GM19099 (cell line): ENCODE measurements at regions not wholly inside any gene's neighbourhood (a gene's known extent, or its start where the extent isn't known, plus 50 kb on each side); places are given as distances from the start of the nearest gene placed in this dataset.

Source experiments
- POLR2A ChIP-seq: IDR thresholded peaks from 3 replicates; pipeline ENCODE4 v1.6.1; 2011; ENCODE audit warnings: low read depth; ENCODE audit not compliant: insufficient read length; ENCODE audit errors: extremely low read depth

DNA sequence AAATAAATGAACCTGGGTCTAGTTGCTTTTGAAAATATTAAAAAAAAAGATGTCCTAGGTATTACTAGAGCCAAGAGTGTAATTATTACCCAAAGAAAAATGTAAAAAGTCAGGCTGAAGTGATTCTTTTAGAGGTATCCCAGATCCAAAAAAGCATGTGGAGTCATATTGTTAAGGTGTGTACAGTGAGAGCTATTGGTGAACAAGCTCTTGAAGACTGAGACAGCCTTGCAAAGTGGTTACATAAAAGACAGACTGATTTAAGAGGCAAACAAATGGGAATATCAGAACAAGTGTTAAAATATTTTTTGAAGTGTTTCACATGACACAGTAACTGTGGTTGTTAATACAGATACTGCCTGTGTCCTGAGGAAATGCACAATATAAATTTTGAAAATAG, 624.5 kb downstream of the PLOD2 start:
- no peak for TF ChIP-seq POLR2A

DNA sequence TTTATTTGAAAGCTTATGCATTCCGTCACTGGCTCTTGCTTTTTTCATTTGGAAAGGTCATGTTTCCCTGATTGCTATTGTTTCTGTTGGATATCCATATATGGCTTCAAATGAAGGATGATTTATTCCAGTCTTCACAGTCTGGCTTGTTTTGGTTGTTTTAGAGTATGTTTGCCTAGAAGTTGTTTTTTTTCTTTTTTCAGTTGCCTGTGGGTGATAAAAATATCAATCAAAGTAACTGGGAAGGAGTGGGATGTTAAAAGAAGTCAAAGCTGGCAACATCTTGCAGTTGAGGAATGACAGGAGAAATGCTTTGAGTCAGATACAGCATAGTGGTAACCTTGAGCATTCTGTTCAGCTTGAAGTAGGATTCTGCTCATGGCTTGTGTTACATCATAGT, 610.5 kb downstream of the PLOD2 start:
- no peak for TF ChIP-seq POLR2A

DNA sequence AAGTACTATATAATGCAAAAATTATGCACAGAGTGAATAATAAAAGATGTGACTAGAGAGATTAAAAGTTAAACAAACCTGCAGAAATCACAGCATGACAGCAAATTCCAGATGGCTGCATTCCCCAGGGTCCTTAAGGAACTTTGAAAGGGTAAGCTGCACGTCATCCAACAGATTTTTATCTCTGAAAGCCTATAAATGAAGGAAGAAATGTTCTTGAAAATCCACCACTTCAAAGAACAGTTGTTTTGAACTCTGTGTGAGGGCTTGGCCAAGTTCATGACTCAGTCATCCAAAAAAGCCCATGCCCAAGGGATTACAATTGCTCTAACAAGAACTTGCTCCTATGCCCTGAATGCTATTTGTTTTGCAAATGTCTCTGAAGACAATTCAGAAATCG, 603.6 kb downstream of the PLOD2 start:
- TF ChIP-seq POLR2A: no peak

DNA sequence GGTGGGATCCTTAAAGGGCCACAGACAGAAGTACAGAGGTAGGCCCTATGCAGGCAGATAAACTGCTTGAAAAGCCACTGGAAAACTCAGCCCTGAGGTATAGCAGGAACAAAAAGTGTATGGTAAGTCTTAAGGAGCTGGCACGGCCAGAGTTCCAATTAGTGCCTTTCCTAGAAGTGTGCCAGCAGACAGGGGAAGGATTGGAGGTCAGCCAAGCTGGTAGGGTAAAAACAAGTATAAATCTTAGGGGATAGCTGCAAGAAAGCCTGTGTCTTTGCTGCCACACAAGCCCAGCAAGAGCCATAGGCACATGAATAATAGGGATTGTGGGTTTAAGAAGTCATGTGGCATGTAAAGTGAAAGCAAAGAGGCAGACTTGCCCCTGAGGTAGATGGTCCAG, 582.5 kb downstream of the PLOD2 start:
- TF ChIP-seq POLR2A: no peak

DNA sequence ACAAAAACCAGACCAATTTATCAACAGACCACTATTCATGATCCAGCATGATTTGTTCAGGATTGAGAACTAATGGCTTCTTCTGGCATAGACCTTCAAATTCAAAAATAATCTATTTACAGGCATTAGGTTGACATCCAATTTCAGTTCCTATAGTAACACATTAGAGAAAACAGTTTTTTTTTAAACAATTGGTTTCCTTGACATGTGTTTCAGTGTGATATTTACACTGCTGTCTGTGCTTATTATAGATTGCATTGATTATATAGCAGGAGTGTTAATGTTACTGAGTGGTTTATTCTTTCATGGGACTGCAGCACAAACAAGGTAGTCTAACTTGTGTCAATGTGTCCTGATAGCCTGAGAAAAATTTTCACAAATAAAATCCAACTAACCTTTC, 579.3 kb downstream of the PLOD2 start:
- no peak for TF ChIP-seq POLR2A

DNA sequence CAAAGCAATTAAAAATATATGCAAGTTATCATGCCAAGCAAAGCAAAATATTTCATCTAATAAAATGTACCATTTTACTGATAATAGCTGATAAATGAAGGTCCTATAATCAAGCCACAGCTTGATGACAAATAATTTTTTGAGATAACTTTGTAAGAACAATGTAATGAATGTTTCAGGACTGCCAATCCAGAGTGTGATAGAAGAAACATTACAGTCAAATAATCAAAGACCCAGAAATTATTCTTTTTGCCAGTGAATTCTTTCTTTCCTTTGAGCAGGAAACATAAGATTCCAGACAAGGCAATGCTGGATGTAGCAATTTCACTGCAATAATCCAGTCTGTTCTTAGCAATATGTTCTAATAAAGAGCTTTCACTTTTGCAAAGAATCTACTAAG, 556.1 kb downstream of the PLOD2 start:
- no peak for TF ChIP-seq POLR2A

DNA sequence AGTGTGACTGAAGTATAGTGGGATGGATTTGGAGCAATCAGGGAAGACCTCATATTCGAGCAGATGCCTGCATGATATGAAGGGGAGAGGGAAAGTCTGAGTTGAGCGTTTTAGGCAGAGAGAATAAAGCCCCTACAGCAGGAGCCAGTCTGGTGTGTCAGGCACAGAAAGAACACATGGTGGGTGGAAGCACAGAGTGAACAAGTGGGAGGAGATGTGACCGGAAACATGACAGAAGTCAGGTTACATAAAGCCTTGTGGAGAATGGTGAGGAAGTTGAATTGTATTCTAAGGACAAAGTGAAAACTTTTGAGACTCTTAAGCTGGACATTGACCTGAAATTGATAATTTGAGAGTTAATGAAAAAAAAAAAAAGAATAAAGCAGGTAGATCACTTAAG, 541.0 kb downstream of the PLOD2 start:
- no peak for TF ChIP-seq POLR2A

DNA sequence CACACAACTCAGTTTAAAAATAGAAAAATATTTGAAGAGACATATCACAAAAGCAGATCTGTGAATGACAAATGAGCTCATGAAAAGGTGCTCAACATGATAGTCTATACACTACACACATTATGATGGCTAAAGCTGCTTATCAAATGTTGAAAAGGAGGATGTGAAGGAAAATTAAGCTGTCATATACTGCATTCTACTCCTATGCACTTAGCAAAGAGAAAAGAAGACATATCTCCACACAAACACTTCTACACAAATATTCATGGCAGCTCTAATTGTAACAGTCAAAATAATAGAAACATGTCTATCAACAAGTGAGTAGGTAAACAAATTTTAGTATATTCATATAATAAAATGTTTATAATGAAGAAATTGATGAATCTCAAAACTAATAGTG, 540.5 kb downstream of the PLOD2 start:
- TF ChIP-seq POLR2A: no peak

DNA sequence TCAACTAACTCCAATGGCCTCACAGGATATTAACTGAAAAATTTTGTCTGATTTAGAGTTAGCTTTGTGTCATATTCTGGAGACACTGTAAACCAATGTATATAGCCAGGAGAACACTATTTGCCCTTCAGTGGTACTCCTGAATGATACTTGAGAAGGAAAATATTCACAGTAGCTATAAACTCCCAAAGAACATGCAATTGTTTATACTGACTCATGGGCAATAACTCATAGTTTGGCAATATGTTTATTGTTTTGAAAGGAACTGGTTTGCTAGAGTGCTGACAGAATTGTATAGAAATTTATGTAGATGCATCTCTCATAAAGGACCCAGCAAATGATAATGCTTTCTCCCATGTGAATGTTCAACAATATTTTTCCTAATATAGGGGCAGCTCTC, 537.6 kb downstream of the PLOD2 start:
- TF ChIP-seq POLR2A: no peak

DNA sequence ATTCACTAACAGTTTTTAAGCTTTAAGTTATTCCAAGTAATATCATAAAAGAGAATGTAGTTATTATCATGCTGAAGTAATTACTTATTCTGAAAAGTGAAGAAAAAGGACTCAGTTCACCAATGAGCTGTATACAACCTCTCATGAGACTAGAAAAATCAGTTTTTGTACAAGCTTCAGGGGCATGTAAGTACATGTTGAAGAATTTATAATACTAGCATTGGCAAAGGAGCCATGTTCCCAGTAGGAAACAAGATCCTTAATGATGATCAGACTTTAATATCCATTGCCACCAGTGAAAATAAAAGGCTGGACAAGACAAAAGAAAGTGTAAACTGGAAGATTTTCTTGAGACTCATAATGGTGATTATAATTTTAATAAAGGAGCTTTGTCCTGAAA, 532.8 kb downstream of the PLOD2 start:
- TF ChIP-seq POLR2A: no peak

DNA sequence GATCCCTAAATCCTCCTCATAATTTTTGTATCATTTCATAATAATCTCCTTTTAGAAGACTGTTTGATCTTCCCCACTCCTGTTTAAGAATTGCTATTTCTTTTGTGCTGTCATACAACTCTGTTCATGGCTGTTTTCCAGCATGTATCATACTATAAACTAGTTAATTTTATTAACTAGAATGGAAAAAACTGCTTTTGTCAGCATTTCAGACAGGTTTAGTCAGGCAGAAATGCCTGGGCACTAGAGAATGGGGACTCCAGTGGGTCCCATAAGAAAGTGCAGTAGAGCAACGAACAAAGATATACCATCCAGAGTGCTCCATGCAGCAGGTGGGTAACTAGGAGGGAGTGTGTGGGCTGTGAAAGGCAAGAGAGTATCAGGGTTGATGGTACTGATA, 523.9 kb downstream of the PLOD2 start:
- TF ChIP-seq POLR2A: no peak

DNA sequence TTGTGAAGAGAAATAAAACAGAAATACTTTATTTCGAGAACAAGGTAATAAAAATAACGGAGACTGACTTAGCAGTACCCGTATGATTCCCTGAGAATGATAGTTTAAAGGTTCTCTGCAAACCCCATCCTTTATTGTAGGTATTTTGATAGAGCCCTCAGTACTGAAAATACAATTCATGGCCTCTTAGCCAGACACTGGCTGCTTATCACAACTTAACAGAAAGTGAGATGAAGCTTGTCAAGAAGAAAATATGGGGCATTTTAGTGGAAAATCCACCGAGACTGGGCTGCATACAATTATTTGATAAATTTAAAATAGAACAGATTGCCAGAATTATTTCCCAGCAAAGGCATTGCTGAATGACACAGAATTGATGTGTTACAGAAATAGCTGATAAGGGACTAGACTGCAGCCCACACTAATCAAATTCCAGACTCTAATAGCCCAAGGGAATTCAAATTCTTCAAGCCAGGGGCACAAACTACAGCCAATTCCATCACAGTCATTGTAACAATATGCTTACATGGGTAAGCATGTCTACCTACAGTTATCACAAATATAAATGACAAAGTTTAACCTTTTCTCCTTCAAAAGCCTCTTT, 521.9 kb downstream of the PLOD2 start:
- TF ChIP-seq POLR2A: no peak

DNA sequence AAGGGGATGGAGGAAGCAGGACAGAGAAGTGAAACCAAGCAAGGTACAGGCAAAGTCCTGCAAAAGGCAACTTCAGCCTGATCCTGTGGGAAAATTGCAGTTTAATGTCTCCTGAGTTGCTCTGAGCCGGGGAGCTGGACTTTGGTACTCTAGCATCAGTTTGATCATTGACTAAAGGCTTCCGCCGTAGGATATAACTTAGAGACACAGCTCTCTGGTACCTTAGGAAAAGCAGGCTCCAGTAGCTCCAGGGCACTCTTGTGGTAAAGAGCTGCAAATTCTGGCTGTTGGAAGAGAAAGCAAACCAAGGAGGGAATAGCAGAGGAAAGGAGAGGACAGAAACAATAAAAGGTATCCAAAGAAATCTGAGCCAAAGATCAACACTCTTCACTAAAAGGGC, 521.1 kb downstream of the PLOD2 start:
- TF ChIP-seq POLR2A: no peak

DNA sequence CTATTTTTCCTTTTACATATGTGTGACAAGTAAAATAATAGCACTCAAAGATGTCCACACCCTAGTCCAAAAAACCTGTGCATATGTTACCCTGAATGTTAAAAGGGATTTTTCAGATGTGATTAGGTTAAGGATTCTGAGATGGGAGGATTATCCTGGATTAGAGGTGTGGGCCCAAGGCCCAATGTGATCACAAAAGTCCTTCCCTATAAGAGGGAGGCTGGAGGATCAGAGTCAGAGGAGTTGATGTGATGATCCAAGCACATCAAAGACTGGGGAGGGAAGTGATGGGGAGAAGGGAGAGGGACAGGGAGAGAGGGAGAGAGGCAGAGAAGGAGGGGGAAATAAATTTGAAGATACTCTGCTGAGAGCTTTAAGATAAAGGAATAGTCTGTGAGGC, 512.6 kb downstream of the PLOD2 start:
- TF ChIP-seq POLR2A: no peak

DNA sequence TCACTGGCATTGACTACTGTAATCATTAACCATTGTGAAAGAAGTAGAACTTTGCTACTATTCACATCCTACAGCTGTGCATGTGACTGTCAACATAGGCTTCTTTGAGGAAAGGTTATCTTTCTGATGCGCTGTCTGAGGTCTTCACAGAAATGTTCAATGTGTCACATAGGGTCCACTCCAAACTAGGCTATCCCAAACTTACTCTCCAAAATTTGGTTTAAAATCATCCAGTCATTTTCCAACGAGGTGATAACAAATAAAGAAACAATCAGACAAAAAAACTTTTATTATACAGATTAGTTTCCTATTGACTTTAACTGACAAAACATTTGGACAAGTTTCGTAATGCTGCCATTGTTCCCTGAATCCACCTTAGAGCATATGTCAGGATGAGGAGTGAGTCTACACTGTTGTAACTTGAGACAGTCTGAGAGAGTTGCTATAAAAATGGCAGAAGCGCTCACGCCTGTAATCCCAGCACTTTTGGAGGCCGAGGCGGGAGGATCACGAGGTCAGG, 511.6 kb downstream of the PLOD2 start:
- no peak for TF ChIP-seq POLR2A

DNA sequence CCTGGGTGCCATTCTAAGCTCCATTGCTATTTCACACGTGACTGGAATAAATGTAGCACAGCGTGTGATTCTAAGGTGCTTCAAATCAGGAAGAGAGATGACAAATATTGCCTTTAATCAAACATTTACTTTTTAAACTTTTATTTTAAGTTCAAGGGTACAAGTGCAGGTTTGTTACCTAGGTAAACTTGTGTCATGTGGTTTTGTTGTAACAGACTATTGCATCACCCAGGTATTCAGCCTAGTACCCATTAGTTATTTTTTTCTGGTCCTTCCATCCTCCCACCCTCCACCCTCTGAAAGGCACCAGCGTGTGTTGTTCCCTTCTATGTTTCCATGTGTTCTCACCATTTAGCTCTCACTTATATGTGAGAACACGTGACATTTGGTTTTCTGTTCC, 510.8 kb downstream of the PLOD2 start:
- no peak for TF ChIP-seq POLR2A

DNA sequence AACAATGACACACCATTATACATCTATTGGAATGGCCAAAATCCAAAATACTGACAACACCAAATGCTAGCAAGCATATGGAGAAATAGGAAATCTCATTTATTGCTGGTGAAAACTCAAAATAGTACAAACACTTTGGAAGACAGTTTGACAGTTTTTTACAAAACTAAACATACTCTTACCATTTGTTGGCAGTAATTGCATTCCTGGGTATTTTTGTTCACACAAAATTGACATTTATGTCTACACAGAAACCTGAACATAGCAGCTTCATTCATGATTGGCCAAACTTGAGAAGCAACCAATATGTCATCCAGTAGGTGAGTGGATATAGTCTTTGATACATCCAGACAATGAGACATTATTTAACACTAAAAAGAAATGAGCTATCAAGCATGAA, 489.9 kb downstream of the PLOD2 start:
- no peak for TF ChIP-seq POLR2A
